GM10248 (cell line): ENCODE measurements at regions not wholly inside any gene's neighbourhood (a gene's known extent, or its start where the extent isn't known, plus 50 kb on each side); places are given as distances from the start of the nearest gene placed in this dataset.

Experiments
- CTCF ChIA-PET: fragments of 300-600 bp; sonication (Branson Sonifier 250); formaldehyde crosslinking; extraction: SDS; loops from one replicate; lab custom pipeline; 2021; ENCODE audit warnings: antibody characterized with exemption; lab: Yijun Ruan, JAX
- POLR2A ChIA-PET: fragments of 350-650 bp; sonication (Branson Sonifier 250); formaldehyde crosslinking; extraction: SDS; loops from one replicate; lab custom pipeline; 2020; ENCODE audit warnings: antibody characterized with exemption; lab: Yijun Ruan, JAX
- DNase-seq: peaks from one replicate; pipeline ENCODE4 v3.0.0; 2012; ENCODE audit errors: extremely low spot score
- TF ChIP-seq, protein P1 (sequence below): IDR thresholded peaks from 2 replicates; pipeline ENCODE4 v1.5.1; 2012; ENCODE audit warnings: mild to moderate bottlenecking, low read depth; ENCODE audit errors: extremely low read depth, missing control alignments, control extremely low read depth

DNA sequence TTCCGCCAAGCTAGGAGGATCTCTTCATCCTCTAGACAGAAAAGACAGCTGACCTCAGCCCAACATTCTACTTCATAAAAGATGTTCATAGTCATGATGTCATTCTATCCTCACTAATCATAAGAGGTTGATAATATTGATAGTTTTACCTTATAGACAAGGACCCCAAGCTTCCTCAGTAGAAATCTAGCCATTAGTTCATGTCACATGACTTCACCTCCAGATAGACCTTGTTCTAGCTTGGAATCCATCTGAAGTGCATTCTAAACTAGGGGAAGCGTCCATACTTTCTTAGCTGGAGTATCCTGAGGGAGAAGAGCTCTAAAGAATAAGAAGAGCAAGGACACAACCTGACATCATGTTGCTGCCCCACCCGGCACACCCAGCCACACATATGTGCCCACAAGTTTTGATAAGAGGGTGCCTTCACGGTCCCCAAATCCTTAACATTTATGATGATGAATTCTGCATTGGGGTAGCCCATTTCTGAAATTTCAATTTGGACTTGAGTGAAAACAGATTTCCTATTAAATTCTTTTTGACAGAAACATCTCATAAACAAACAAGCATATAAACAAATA is 292.5 kb upstream of the STXBP5 start:
- CTCF ChIA-PET = interaction anchor here (1.4 kb wide), 1 partner anchor 14 kb away, joined by 4 read pairs; no protein-coding TSS in a partner anchor
- TF ChIP-seq, protein P1, sequence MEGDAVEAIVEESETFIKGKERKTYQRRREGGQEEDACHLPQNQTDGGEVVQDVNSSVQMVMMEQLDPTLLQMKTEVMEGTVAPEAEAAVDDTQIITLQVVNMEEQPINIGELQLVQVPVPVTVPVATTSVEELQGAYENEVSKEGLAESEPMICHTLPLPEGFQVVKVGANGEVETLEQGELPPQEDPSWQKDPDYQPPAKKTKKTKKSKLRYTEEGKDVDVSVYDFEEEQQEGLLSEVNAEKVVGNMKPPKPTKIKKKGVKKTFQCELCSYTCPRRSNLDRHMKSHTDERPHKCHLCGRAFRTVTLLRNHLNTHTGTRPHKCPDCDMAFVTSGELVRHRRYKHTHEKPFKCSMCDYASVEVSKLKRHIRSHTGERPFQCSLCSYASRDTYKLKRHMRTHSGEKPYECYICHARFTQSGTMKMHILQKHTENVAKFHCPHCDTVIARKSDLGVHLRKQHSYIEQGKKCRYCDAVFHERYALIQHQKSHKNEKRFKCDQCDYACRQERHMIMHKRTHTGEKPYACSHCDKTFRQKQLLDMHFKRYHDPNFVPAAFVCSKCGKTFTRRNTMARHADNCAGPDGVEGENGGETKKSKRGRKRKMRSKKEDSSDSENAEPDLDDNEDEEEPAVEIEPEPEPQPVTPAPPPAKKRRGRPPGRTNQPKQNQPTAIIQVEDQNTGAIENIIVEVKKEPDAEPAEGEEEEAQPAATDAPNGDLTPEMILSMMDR = no peak
- POLR2A ChIA-PET = no interaction called here
- no peak for DNase-seq

DNA sequence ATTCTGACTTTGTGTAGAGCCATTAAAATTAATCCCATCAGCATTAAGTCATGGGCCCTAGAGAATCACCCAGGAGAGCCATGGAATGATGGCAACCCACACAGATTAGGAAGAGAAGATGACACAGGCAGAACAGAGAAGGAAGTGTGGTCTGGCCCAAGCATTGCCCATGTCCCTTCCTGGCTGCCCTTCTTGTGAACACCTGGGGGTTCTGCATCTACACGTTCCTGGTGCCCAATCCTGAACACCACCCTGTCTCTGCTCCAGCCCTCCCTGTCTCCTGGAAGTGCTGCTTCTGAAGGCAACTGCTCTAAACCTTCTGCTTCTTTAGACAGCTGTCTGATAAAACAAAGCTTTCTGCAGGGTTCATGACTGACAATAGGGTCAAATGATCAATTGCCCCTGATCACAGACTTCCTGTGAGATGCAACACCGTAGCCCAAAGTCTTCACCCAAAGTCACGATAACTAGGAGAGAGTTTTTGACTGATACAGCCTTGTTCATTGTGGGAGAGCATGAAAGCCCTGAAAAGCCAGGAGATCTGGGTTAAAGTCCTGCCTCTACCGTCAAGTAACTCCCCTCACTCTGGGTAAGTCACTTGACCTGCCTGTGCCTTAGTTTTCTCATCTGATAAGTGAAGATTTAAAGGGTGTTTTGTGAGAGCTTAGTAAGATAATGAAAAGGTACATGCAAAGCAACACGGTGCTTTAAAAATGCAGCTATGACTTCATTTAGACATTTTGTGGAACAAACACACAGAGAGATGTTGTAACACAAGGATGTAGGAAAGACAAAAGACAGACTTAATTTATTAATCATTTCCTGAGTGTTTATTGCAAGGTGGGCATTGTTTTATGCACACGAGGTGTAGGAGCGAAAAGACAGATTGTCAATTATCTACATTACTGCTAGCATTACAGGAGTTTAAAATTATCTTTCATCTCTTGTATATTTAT is 291.2 kb upstream of the STXBP5 start:
- CTCF ChIA-PET = no interaction called here

DNA sequence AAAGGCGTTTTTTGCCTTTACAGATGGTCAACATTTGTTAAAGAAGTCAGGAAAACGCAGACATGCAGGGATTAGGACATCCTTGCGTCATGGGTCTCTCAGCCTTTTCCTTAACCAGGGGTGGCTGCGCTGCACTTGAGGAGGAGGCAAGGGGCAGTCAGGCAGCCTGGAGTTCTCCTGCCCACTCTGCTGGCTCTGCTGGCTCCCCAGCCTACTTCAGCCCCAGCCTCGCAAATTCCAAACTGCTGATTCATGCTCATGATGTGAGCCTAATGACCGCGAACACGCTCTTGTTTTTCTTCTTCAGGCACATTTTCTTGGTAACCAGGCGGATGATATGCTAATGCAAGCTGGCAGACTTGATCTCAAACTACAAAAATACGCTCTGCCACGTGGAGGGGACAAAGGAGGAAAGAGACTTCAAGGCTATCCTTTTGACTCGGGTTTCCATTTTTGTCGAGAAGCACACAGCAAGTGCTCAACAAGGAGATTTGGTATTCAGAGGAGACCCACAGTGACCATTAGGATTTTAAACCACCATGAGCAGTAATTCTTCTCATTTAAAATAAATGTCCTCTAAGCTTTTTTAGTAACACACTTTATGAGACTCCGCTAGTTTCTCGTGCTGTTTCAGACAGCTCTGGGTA is 290.3 kb upstream of the STXBP5 start:
- CTCF ChIA-PET = no interaction called here
- DNase-seq = no peak
- POLR2A ChIA-PET = no interaction called here
- TF ChIP-seq, protein P1 = no peak

More for the DNA sequence above, 291.2 kb upstream of the STXBP5 start:
- DNase-seq = no peak
- TF ChIP-seq, protein P1 = no peak
- POLR2A ChIA-PET = no interaction called here

DNA sequence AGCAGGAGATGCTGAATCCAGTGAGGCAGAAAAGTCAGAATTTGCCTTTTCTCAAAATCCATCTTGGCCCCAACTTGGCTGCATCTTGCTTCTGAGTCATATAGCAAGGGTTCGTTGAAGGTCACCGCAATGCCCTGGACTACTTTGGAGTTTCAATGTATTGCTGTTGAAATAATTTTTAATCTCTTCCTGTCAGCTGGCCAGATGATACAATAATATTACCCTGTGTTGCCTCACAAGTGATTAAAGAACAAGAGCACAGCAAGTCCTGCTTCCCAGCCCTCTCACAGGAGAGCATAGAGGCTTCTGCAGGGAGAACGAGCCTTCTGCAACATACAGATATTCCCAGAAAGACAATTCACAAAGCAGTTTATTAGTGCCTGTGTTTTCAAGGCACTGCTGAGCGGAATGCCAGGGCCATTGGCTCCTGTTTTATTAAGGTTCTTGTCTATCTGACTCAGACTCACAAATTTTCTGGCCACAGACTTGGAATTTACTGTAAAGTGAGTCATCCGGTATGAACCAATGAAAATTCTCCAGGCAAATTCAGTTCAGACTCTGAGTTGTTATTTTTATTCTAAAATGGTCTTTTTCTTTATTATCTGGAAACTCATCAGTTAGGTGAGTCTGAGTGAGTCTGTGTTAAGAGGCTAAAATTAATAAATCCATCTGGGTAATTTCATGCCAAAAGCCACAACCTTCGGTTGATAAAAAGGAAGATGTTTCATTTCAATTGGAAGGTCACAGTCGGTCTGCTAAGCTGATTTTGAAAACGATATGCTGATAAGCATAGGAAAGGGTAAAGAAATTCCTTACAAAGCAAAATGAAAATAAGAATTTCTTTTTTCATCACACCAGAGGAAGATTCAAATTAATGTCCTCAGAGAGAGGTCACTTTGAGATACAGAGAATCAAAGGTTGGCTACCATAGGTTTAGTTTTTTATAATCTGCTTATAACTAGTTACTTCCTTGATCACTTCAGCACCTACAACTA is 289.4 kb upstream of the STXBP5 start:
- ChIA-PET CTCF (no interaction called here), POLR2A (no interaction called here)

DNA sequence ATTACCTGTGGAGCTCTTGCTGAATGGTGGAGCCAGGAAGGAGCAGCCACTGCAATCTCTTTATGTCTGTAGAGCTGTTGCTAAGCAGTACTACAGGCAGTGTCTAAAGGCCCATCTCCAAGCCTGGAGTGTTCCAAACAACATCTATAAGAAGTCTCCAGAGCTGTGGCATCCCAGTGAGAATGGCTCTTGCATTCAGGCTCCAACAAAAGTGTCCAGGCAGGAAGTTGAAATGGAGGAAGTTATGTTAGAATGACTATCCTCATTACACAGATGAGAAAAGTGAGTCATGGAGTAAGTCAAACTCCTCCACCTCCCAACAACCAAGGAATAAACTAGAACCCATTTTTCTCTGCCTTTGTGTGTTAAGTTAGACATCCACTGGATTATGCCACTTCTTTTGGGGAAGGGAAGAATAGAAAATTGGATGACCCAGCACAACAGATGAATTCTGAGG is 288.5 kb upstream of the STXBP5 start:
- POLR2A ChIA-PET = no interaction called here
- DNase-seq = no peak
- TF ChIP-seq, protein P1 = no peak
- CTCF ChIA-PET = no interaction called here

More for the DNA sequence above, 289.4 kb upstream of the STXBP5 start:
- no peak for DNase-seq
- TF ChIP-seq, protein P1 = no peak
